Heart left ventricle (tissue), 13 donors: ENCODE measurements at regions not wholly inside any gene's neighbourhood (a gene's known extent, or its start where the extent isn't known, plus 50 kb on each side); places are given as distances from the start of the nearest gene placed in this dataset.

Experiments used
- CTCF ChIP-seq, 12 donors: fragments of 200-600 bp; sonication (generic) in 4 of 12; IDR thresholded peaks; one replicate each; pipeline versions ENCODE4 v1.5.0 to v1.8.0; 2018 to 2022; ENCODE audit warnings: antibody characterized with exemption in 12 of 12, mild to moderate bottlenecking in 5 of 12
- POLR2A ChIP-seq, 2 donors: fragments of 450-650 bp; IDR thresholded peaks; one replicate each; pipeline ENCODE4 v1.6.1; 2017; ENCODE audit warnings: antibody characterized with exemption in 2 of 2, mild to moderate bottlenecking in 2 of 2, moderate library complexity in 2 of 2
- donor health status: ischemic (EF 13 %, LVEDD 7.1; RV severe dilation, severe dysfunction).
- donor health status: DM: no; HTN: yes; CAD: no.
- donor health status: DM: no; HTN: no; CAD: no.
- donor health status: ischemic (EF 25% LVEDD 6.9; RV normal size, moderate dysfunction).
- donor health status: ischemic (EF 25% LVEDD 5.7; RV mildly dilated, moderate dysfunction).
- donor health status: ischemic (EF 35%, LVEDD 5.7; RV mildly dilated, moderate dysfunction).
- donor health status: nonischemic (EF 11% LVEDD 7.7; RV severe dilation, severe dysfunction).
- donor health status: DM: yes; HTN: yes; CAD: no.
- donor health status: PGD.
- donor health status: ischemic (EF 29% LVEDD 5.4; RV normal size, mild dysfunction).
- donor health status: nonischemic (EF 23%, LVEDD 6.1; RV moderate dilation, normal function).

DNA sequence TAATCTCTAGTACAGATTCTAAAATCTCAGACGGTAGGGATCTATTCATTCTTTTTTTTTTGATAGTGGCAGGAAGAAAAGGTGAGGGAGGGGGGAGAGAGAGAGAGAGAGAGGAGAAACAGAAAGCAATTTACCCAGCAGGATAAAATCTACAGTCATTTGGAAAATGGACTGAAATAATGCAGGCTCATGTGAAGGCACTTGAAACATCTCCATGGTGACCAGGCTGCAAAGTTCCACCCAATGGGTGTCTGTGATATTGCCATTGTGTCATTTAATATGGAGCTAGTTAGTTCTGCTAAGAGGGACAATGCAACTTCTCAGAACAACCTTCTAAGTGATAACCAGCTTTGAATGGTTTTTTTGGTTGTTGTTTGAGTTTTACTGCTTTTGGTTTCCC lies 165.2 kb upstream of the RAG2 start:
- TF ChIP-seq CTCF (IDR thresholded peaks at IDR 0.05) (no peak), POLR2A (IDR thresholded peaks at IDR 0.05) (no peak)
